Rectal smooth muscle tissue (tissue), 1 donor: ENCODE measurements at regions not wholly inside any gene's neighbourhood (a gene's known extent, or its start where the extent isn't known, plus 50 kb on each side); places are given as distances from the start of the nearest gene placed in this dataset.

Experiments used
- H3K27ac ChIP-seq: one replicate; pipeline ENCODE4 v1.7.0; 2013; ENCODE audit warnings: low read depth, low read length, inconsistent platforms
- H3K27me3 ChIP-seq: one replicate; pipeline ENCODE4 v1.7.0; 2013; ENCODE audit warnings: low read length; ENCODE audit not compliant: control insufficient read depth, insufficient read depth
- H3K36me3 ChIP-seq: one replicate; pipeline ENCODE4 v1.7.0; 2013; ENCODE audit warnings: low read length; ENCODE audit not compliant: control insufficient read depth, insufficient read depth
- H3K4me1 ChIP-seq: one replicate; pipeline ENCODE4 v1.7.0; 2013; ENCODE audit warnings: low read length; ENCODE audit not compliant: control insufficient read depth, insufficient read depth
- H3K4me3 ChIP-seq: one replicate; pipeline ENCODE4 v1.7.0; 2013; ENCODE audit warnings: low read length
- H3K9ac ChIP-seq: one replicate; pipeline ENCODE4 v1.7.0; 2013; ENCODE audit warnings: low read length

DNA sequence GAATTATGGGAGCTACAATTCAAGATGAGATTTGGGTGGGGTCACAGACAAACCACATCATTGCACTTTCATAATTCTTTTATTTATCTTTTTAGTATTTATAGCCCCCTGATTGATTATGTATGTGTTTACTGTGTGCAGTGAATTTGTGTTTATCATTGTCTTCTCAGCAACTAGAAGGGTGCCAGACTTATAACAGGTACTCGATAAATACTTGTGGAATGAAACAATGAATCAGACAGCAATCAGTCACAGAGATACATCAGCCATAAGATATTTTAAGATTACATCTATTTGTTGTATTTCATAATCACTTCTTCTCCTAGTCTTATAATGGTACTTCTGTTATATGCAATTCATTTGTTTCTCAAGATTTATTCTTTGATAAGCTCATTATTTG, 273.2 kb downstream of the PTPRC start:
- H3K9ac ChIP-seq, result no peak overlapping the region
- H3K4me1 ChIP-seq, result no peaks in the 10 kb centered on the region
- H3K27me3 ChIP-seq, result no peaks in the 10 kb centered on the region
- H3K27ac ChIP-seq, result no peak overlapping the region
- no peak overlapping the region for H3K4me3 ChIP-seq
- no peaks in the 10 kb centered on the region for H3K36me3 ChIP-seq

- Histone ChIP-seq H3K36me3 (no peaks in the 10 kb centered on the region), H3K27me3 (no peaks in the 10 kb centered on the region), H3K4me3 (no peak overlapping the region), H3K4me1 (no peaks in the 10 kb centered on the region), H3K27ac (no peak overlapping the region), H3K9ac (no peak overlapping the region)
Observed at GRCh38 chr1:198913667-198914066, 274.8 kb downstream of the PTPRC start.

GRCh38 chr1:198915327-198916231, 276.7 kb downstream of the PTPRC start:
- no peaks in the 10 kb centered on the region for H3K4me1 ChIP-seq
- no peaks in the 10 kb centered on the region for H3K27me3 ChIP-seq
- no peak overlapping the region for H3K4me3 ChIP-seq
- no peak overlapping the region for H3K27ac ChIP-seq
- H3K9ac ChIP-seq, result no peak overlapping the region
- H3K36me3 ChIP-seq, result no peaks in the 10 kb centered on the region

GRCh38 chr1:198917226-198917625, 278.4 kb downstream of the PTPRC start:
- no peak overlapping the region for H3K27ac ChIP-seq
- no peaks in the 10 kb centered on the region for H3K4me1 ChIP-seq
- H3K27me3 ChIP-seq, result no peaks in the 10 kb centered on the region
- H3K9ac ChIP-seq, result no peak overlapping the region
- no peak overlapping the region for H3K4me3 ChIP-seq
- no peaks in the 10 kb centered on the region for H3K36me3 ChIP-seq

GRCh38 chr1:198918920-198919319, 280.1 kb downstream of the PTPRC start:
- Histone ChIP-seq H3K4me1 (peaks cover 2% of the 10 kb centered on the region), H3K27ac (no peak overlapping the region), H3K36me3 (no peaks in the 10 kb centered on the region), H3K9ac (no peak overlapping the region), H3K4me3 (no peak overlapping the region), H3K27me3 (no peaks in the 10 kb centered on the region)

GRCh38 chr1:198919667-198920398, 281.0 kb downstream of the PTPRC start:
- no peak overlapping the region for H3K27ac ChIP-seq
- H3K4me3 ChIP-seq, result no peak overlapping the region
- H3K9ac ChIP-seq, result no peak overlapping the region
- no peaks in the 10 kb centered on the region for H3K36me3 ChIP-seq
- H3K4me1 ChIP-seq, result peaks cover 2% of the 10 kb centered on the region
- no peaks in the 10 kb centered on the region for H3K27me3 ChIP-seq

DNA sequence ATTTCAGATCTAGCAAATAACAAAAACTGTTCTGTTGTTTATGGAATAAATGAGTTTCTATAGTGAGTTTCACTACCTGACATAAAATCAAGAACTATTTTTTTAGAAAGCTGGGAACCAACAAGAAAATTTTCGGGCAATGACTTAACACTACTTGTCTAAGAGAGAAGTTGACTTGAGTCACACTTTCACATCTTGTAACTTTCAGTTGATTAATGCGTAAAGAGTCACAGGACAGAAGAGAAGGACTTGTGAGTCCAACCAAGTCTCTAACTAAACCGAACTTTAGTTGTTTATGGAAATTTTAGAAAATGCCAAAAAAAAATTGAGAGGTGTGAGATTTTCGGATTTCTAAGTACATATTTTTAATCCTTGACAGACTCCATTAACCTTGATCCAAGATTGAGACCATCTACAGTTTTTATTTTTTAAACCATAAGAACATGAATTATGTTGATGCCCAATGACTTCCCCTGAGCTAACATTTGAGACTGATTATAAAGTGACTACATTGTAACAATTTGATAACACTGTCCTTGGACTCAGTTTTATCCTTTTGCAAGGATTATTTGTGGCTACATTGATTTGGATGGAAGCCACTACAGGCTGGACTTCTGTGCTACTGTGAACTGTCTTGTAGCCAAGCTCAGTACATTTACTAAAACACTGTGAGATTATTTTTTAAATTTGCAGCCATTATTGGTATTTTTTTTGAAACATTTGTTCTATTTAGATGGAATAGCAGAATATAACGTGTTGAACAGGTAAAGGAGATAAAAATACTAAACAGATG, 284.0 kb downstream of the PTPRC start:
- H3K4me3 ChIP-seq, result no peak overlapping the region
- H3K27me3 ChIP-seq, result no peaks in the 10 kb centered on the region
- no peak overlapping the region for H3K27ac ChIP-seq
- H3K36me3 ChIP-seq, result no peaks in the 10 kb centered on the region
- no peak overlapping the region for H3K9ac ChIP-seq
- H3K4me1 ChIP-seq, result peaks cover 2% of the 10 kb centered on the region

DNA sequence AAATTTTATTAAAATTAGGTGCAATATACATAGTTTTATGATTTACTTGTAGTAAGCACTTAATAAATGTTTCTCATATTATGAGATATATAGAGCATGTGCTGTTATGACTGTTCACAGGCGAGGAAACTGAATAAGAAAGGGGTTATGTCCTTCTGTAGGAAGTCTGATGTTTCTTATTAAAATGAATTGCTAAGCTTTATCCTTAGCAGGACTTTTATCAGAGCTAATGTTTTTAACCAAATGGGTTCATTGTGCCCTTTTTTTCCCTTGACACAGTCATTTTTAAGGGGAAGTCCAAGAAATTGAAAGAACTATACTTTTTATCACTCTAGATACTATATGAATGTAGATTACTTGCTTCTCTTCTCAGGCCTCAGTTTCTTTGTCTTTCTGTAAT, 285.2 kb downstream of the PTPRC start:
- Histone ChIP-seq H3K27ac (no peak overlapping the region), H3K9ac (no peak overlapping the region), H3K4me1 (peaks cover 2% of the 10 kb centered on the region), H3K36me3 (no peaks in the 10 kb centered on the region), H3K4me3 (no peak overlapping the region), H3K27me3 (no peaks in the 10 kb centered on the region)

DNA sequence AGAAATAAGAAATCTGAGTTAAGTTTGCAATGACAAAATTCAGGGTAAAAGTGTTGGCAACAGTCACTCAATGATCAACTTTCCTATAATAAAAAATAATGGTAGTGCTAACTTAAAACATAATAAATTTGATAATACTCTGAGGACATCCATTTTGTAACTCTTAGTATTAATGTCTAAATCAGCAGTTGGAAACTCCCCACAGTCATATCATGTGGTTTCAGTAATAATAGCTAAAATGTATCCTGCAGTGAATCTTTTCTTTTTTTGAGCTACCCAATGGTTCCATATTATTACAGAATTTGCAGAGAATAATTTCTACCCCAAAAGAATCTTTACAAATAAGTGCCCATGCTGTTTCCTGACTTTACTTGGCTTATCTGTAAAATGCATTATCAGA, 286.7 kb downstream of the PTPRC start:
- Histone ChIP-seq H3K27me3 (no peaks in the 10 kb centered on the region), H3K9ac (no peak overlapping the region), H3K4me1 (peaks cover 2% of the 10 kb centered on the region), H3K4me3 (no peak overlapping the region), H3K27ac (no peak overlapping the region), H3K36me3 (no peaks in the 10 kb centered on the region)

GRCh38 chr1:198927129-198927528, 288.3 kb downstream of the PTPRC start:
- peaks cover 2% of the 10 kb centered on the region for H3K4me1 ChIP-seq
- no peaks in the 10 kb centered on the region for H3K36me3 ChIP-seq
- no peak overlapping the region for H3K9ac ChIP-seq
- no peaks in the 10 kb centered on the region for H3K27me3 ChIP-seq
- no peak overlapping the region for H3K27ac ChIP-seq
- H3K4me3 ChIP-seq, result no peak overlapping the region

GRCh38 chr1:198929111-198929604, 290.3 kb downstream of the PTPRC start:
- no peak overlapping the region for H3K4me3 ChIP-seq
- H3K36me3 ChIP-seq, result no peaks in the 10 kb centered on the region
- no peak overlapping the region for H3K27ac ChIP-seq
- H3K27me3 ChIP-seq, result no peaks in the 10 kb centered on the region
- H3K9ac ChIP-seq, result no peak overlapping the region
- H3K4me1 ChIP-seq, result no peaks in the 10 kb centered on the region

- no peak overlapping the region for H3K27ac ChIP-seq
- H3K4me1 ChIP-seq, result no peaks in the 10 kb centered on the region
- no peaks in the 10 kb centered on the region for H3K36me3 ChIP-seq
- H3K9ac ChIP-seq, result no peak overlapping the region
- H3K27me3 ChIP-seq, result no peaks in the 10 kb centered on the region
- H3K4me3 ChIP-seq, result peak overlapping the region; percentile 14
Observed at GRCh38 chr1:198929961-198930599, 291.2 kb downstream of the PTPRC start.
